NCI-H345 (cell line): ENCODE measurements at regions not wholly inside any gene's neighbourhood (a gene's known extent, or its start where the extent isn't known, plus 50 kb on each side); places are given as distances from the start of the nearest gene placed in this dataset.
"Not testable (repeated sequence)": the region's sequence is repeated elsewhere in the genome, so short reads cannot be mapped to it uniquely, and the experiment has no call there.

ENCODE experiments used
- DNase-seq: peaks from one replicate; lab custom pipeline; 2025; lab: John Stamatoyannopoulos, UW

GRCh38 chr7:54898659-54899340 is 120.0 kb upstream of the EGFR start:
- DNase-seq: no peak

GRCh38 chr7:54901840-54902239 is 117.0 kb upstream of the EGFR start:
- DNase-seq: no peak

- DNase-seq: no peak
Observed at GRCh38 chr7:54904130-54904529, 114.7 kb upstream of the EGFR start.

- no peak for DNase-seq
Observed at GRCh38 chr7:54904986-54905385, 113.8 kb upstream of the EGFR start.

GRCh38 chr7:54906963-54907362 is 111.9 kb upstream of the EGFR start:
- no peak for DNase-seq

- DNase-seq: no peak
Observed at GRCh38 chr7:54907981-54908380, 110.8 kb upstream of the EGFR start.

GRCh38 chr7:54908760-54909438 is 109.9 kb upstream of the EGFR start:
- no peak for DNase-seq

- no peak for DNase-seq
Observed at GRCh38 chr7:54915870-54916598, 102.8 kb upstream of the EGFR start.

- DNase-seq: no peak
Observed at GRCh38 chr7:54917613-54918391, 101.0 kb upstream of the EGFR start.

GRCh38 chr7:54921116-54921515 is 97.7 kb upstream of the EGFR start:
- no peak for DNase-seq

GRCh38 chr7:54931532-54931931 is 87.3 kb upstream of the EGFR start:
- no peak for DNase-seq

- DNase-seq: peak; percentile 81
Observed at GRCh38 chr7:54932818-54933543, 85.8 kb upstream of the EGFR start.

- DNase-seq: no peak
Observed at GRCh38 chr7:54933643-54934042, 85.2 kb upstream of the EGFR start.

GRCh38 chr7:54940748-54941147 is 78.1 kb upstream of the EGFR start:
- no peak for DNase-seq

- no peak for DNase-seq
Observed at GRCh38 chr7:54944179-54944578, 74.6 kb upstream of the EGFR start.

- no peak for DNase-seq
Observed at GRCh38 chr7:54946271-54946670, 72.5 kb upstream of the EGFR start.

GRCh38 chr7:54946764-54947163 is 72.1 kb upstream of the EGFR start:
- no peak for DNase-seq

GRCh38 chr7:54947266-54947665 is 71.6 kb upstream of the EGFR start:
- no peak for DNase-seq

- not testable (repeated sequence) for DNase-seq
Observed at GRCh38 chr7:54949514-54949913, 69.3 kb upstream of the EGFR start.

- no peak for DNase-seq
Observed at GRCh38 chr7:54955296-54955695, 63.5 kb upstream of the EGFR start.

- no peak for DNase-seq
Observed at GRCh38 chr7:54955696-54956420, 63.0 kb upstream of the EGFR start.
